ENCODE measurements at regions not wholly inside any gene's neighbourhood (a gene's known extent, or its start where the extent isn't known, plus 50 kb on each side); places are given as distances from the start of the nearest gene placed in this dataset.

DNA sequence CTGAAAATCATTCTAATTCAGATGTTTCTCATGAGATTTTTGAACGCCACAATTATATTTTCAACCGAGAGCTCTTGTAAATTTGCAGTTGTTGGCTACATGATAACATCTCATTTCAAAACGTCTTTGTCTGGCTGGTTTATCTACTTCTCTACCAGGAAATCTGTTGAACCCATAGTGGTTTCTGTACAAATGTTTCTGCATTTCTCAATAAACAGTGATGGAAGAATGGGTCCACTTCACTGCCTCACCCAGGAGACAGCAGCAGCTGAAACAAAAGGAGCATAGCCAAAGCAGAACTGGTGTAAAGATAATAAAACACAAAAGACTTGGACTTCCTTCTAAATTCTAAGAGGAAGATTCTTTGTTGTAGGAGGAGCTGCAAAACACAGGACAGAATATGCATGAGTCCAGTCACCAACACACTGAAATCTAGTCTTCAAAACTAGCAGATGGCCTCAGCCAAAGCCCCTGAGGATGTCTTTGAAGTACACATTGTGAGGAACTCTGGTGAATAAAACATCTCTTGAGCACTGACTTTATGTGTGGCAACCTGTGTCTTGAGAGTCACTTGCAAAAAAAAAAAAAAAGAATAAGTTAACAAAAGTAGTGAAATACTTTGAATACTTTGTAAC is 68.6 kb upstream of the FGF14 start:
- in situ Hi-C loops (cut with MboI; ENCODE audit: low sequenced_read_pairs, unreplicated experiment) = loop anchor here (25.0 kb wide), 1 partner anchor 308 kb away; no protein-coding TSS in a partner anchor
- no peak for DNase-seq (ENCODE audit: low spot score)
- TF ChIP-seq, protein P1, sequence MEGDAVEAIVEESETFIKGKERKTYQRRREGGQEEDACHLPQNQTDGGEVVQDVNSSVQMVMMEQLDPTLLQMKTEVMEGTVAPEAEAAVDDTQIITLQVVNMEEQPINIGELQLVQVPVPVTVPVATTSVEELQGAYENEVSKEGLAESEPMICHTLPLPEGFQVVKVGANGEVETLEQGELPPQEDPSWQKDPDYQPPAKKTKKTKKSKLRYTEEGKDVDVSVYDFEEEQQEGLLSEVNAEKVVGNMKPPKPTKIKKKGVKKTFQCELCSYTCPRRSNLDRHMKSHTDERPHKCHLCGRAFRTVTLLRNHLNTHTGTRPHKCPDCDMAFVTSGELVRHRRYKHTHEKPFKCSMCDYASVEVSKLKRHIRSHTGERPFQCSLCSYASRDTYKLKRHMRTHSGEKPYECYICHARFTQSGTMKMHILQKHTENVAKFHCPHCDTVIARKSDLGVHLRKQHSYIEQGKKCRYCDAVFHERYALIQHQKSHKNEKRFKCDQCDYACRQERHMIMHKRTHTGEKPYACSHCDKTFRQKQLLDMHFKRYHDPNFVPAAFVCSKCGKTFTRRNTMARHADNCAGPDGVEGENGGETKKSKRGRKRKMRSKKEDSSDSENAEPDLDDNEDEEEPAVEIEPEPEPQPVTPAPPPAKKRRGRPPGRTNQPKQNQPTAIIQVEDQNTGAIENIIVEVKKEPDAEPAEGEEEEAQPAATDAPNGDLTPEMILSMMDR (IDR thresholded peaks at IDR 0.05; ENCODE audit: borderline replicate concordance, control extremely low read depth, extremely low read depth, insufficient read depth, missing control alignments) = no peak

DNA sequence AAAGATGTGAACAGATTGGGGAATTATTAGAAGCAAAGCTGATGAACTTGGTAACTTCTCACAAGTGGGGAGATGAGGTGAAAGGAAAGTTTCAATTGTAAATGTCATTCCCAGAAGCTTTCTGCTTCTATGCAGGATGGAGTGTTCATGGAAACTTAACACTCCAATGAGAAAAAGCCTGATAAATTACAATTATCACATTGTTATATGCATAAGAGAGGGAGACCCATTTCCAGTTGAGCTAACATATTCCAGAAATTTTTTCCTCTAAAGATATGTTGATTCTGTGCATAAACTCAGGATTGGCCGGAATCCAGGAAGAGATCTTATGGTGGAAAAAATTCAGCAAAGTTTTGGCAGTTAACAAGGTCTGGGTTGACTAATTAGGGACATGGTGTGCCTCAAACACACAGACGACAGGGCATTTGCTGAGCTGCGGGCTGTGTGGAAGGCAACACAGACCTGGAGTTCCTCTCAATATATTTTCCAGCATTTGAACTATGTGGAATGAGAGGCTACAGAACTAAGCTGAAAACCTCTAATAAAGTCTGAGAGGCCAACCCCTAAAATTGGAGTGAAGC is 64.9 kb upstream of the FGF14 start:
- TF ChIP-seq, protein P1 (IDR thresholded peaks at IDR 0.05; ENCODE audit: borderline replicate concordance, control extremely low read depth, extremely low read depth, insufficient read depth, missing control alignments) = no peak
- in situ Hi-C loops (cut with MboI; ENCODE audit: low sequenced_read_pairs, unreplicated experiment) = loop anchor here (25.0 kb wide), 1 partner anchor 304 kb away; no protein-coding TSS in a partner anchor
- DNase-seq (ENCODE audit: low spot score) = no peak

DNA sequence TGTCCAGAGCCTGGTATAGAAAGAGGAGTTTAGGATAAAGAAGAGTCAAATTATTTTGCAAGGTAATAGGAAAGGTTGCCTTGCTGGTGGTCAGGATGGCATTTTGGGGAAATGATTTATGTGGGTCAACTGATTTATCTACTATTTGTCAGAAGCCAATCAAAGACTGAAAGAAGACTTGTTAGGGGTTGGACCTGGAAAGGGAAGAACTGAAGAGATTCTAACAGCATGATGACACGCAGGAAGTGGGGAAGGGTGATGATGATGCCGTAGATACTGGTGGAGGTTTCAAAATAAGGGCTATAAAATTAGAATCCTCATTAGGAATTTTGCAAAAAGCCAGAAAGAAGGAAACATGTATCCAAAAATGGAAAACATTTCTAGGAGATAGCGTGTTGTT is 60.7 kb upstream of the FGF14 start:
- DNase-seq (ENCODE audit: low spot score) = no peak
- TF ChIP-seq, protein P1 (IDR thresholded peaks at IDR 0.05; ENCODE audit: borderline replicate concordance, control extremely low read depth, extremely low read depth, insufficient read depth, missing control alignments) = no peak
- in situ Hi-C loops (cut with MboI; ENCODE audit: low sequenced_read_pairs, unreplicated experiment) = loop anchor here (25.0 kb wide), 1 partner anchor 300 kb away; no protein-coding TSS in a partner anchor

DNA sequence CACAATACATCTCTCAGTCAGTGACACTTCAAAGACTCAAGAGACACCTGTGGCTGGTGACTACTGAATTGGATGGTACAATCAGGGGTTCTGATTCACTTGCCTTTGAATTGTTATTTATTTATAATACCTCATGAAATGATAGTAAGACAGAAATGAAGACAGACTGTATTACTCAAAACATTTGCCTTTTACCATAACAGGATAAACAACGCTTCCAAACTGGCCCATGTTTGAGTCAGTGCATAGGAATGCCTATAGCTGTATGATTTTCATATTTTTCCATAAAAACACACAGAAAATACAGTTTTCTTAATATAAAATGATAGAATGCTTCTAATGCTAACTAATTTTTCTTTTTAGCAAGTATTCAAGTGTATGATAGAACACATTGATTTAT is 59.5 kb upstream of the FGF14 start:
- TF ChIP-seq, protein P1 (IDR thresholded peaks at IDR 0.05; ENCODE audit: borderline replicate concordance, control extremely low read depth, extremely low read depth, insufficient read depth, missing control alignments) = no peak
- in situ Hi-C loops (cut with MboI; ENCODE audit: low sequenced_read_pairs, unreplicated experiment) = loop anchor here (25.0 kb wide), 1 partner anchor 299 kb away; no protein-coding TSS in a partner anchor
- DNase-seq (ENCODE audit: low spot score) = no peak

DNA sequence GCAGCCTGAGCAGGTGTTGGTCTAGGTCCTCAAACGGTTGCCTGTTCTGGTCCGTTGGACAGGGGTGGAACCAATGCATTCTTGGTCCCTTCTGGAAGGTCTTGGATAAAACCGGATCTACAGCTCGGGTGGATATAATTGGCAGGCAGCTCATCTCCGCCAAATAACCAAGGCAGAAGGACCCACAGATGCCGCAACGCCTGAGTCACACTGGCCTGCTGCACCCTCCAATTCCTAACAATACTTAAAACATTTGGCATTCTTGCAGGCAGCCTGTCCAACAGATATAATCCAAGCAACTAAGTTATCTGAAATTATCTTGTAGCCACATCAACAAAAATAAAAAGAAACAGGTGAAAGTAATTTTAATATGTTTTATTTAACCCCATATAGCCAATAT is 59.0 kb upstream of the FGF14 start:
- DNase-seq (ENCODE audit: low spot score) = no peak
- TF ChIP-seq, protein P1 (IDR thresholded peaks at IDR 0.05; ENCODE audit: borderline replicate concordance, control extremely low read depth, extremely low read depth, insufficient read depth, missing control alignments) = no peak
- in situ Hi-C loops (cut with MboI; ENCODE audit: low sequenced_read_pairs, unreplicated experiment) = loop anchor here (25.0 kb wide), 1 partner anchor 299 kb away; no protein-coding TSS in a partner anchor

DNA sequence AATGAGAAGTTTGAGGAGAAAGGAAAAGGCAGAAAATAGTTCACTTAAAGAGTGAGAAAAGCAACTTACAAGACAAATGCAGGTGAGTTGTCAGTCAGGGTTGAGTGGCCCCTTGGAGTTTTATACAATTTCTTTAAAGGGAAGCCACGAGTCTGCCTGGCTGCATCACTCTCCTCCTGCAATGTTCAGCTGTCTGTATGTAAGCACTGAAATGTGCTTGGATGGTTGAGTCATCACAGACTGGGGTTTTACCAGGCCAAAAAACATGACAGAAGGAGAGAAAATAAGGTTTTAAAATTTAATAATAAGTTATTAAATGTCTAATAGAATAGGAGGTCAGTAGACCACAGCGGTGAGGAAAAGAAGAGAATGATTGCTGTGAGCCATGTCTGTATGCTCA is 51.0 kb upstream of the FGF14 start:
- no peak for DNase-seq (ENCODE audit: low spot score)
- in situ Hi-C loops (cut with MboI; ENCODE audit: low sequenced_read_pairs, unreplicated experiment) = loop anchor here (25.0 kb wide), 1 partner anchor 291 kb away; no protein-coding TSS in a partner anchor
- TF ChIP-seq, protein P1 (IDR thresholded peaks at IDR 0.05; ENCODE audit: borderline replicate concordance, control extremely low read depth, extremely low read depth, insufficient read depth, missing control alignments) = no peak

Data from GM13976 (cell line).